Small intestine (tissue), 7 donors: ENCODE measurements at regions not wholly inside any gene's neighbourhood (a gene's known extent, or its start where the extent isn't known, plus 50 kb on each side); places are given as distances from the start of the nearest gene placed in this dataset.

Experiments used
- DNase-seq, 2 donors: peaks; one replicate each; pipeline versions ENCODE4 v3.0.0 to v3.0.0-alpha.2; 2013
- FAIRE-seq: peaks from 2 replicates; lab custom pipeline; 2012; peaks lifted over from hg19 to GRCh38; lab: Jason Lieb, UNC
- H3K27ac ChIP-seq, 3 donors: one replicate each; pipeline ENCODE4 v1.5.1; 2013; ENCODE audit warnings: low read length in 2 of 3, mild to moderate bottlenecking in 2 of 3, control low read depth in 1 of 3, inconsistent platforms in 1 of 3, low read depth in 1 of 3, moderate library complexity in 1 of 3
- H3K27me3 ChIP-seq, 3 donors: one replicate each; pipeline ENCODE4 v1.6.1; 2013; ENCODE audit warnings: low read length in 3 of 3, inconsistent platforms in 1 of 3; ENCODE audit not compliant: control insufficient read depth in 3 of 3, insufficient read depth in 3 of 3
- H3K36me3 ChIP-seq, 3 donors: one replicate each; pipeline ENCODE4 v1.6.1; 2013; ENCODE audit warnings: low read length in 3 of 3, inconsistent platforms in 1 of 3, low read depth in 1 of 3, mild to moderate bottlenecking in 1 of 3, moderate library complexity in 1 of 3; ENCODE audit not compliant: control insufficient read depth in 3 of 3, insufficient read depth in 2 of 3
- H3K4me1 ChIP-seq, 3 donors: one replicate each; pipeline ENCODE4 v1.6.1; 2013; ENCODE audit warnings: low read length in 2 of 3, inconsistent platforms in 1 of 3, low read depth in 1 of 3, mild to moderate bottlenecking in 1 of 3, moderate library complexity in 1 of 3; ENCODE audit not compliant: control insufficient read depth in 3 of 3, insufficient read depth in 2 of 3
- H3K4me3 ChIP-seq, 3 donors: one replicate each; pipeline ENCODE4 v1.5.1; 2013; ENCODE audit warnings: low read length in 3 of 3, control low read depth in 1 of 3, inconsistent platforms in 1 of 3, low read depth in 1 of 3, mild to moderate bottlenecking in 1 of 3, moderate library complexity in 1 of 3
- H3K9me3 ChIP-seq, 2 donors: one replicate each; pipeline ENCODE4 v1.6.1; 2013; ENCODE audit warnings: low read depth in 1 of 2, low read length in 1 of 2; ENCODE audit not compliant: control insufficient read depth in 2 of 2, insufficient read depth in 1 of 2
- WGBS, 3 donors: extraction: QIAGEN DNeasy Blood & Tissue Kit; methylation state at CpG; one replicate each; pipeline ENCODE4 v1.1.7; 2013; 5-methylcytosine and 5-hydroxymethylcytosine counted together
- donor health status: healthy with polysubstance abuse.
- donor health status: control.
- donor health status: control.
- donor health status: Bipolar disorder and iron deficiency.
- donor health status: healthy.

- no peaks in the 10 kb centered on the region for H3K27me3 ChIP-seq
- H3K4me3 ChIP-seq = no peak overlapping the region
- H3K36me3 ChIP-seq = no peaks in the 10 kb centered on the region
- 34 to 54% (median 38%) methylated on average over 1 of the region's 1 CpG for WGBS, 3 donors
- no peaks in the 10 kb centered on the region for H3K4me1 ChIP-seq
- FAIRE-seq = no peak
- no peaks in the 10 kb centered on the region for H3K9me3 ChIP-seq
- H3K27ac ChIP-seq = no peak overlapping the region
- DNase-seq = no peak
These were observed 236.6 kb downstream of the ZIC1 start for GRCh38 chr3:147645761-147646160.

- no peak overlapping the region for H3K27ac ChIP-seq
- H3K4me3 ChIP-seq = no peak overlapping the region
- H3K4me1 ChIP-seq = no peaks in the 10 kb centered on the region
- FAIRE-seq (no peak), DNase-seq (no peak)
- H3K36me3 ChIP-seq = no peaks in the 10 kb centered on the region
- no peaks in the 10 kb centered on the region for H3K9me3 ChIP-seq
- WGBS, 3 donors = 87 to 94% (median 88%) methylated on average over 3 of the region's 3 CpGs
- no peaks in the 10 kb centered on the region for H3K27me3 ChIP-seq
These were observed 240.3 kb downstream of the ZIC1 start for GRCh38 chr3:147649475-147649874.

GRCh38 chr3:147651107-147651778, 242.1 kb downstream of the ZIC1 start:
- FAIRE-seq (no peak), DNase-seq (no peak)
- H3K27ac ChIP-seq = no peak overlapping the region
- H3K4me1 ChIP-seq = no peaks in the 10 kb centered on the region
- H3K27me3 ChIP-seq = no peaks in the 10 kb centered on the region
- H3K9me3 ChIP-seq = no peaks in the 10 kb centered on the region
- H3K4me3 ChIP-seq = no peak overlapping the region
- WGBS, 3 donors = 51 to 69% (median 59%) methylated on average over 3 of the region's 3 CpGs
- no peaks in the 10 kb centered on the region for H3K36me3 ChIP-seq

GRCh38 chr3:147652651-147653366, 243.6 kb downstream of the ZIC1 start:
- Histone ChIP-seq H3K4me1 (no peaks in the 10 kb centered on the region), H3K9me3 (no peaks in the 10 kb centered on the region), H3K36me3 (no peaks in the 10 kb centered on the region), H3K27me3 (no peaks in the 10 kb centered on the region), H3K4me3 (no peak overlapping the region), H3K27ac (no peak overlapping the region)
- DNase-seq (no peak), FAIRE-seq (no peak)
- WGBS, 3 donors = 59 to 71% (median 63%) methylated on average over 3 of the region's 3 CpGs

GRCh38 chr3:147653367-147653923, 244.3 kb downstream of the ZIC1 start:
- Histone ChIP-seq H3K27ac (no peak overlapping the region), H3K36me3 (no peaks in the 10 kb centered on the region)

GRCh38 chr3:147654827-147655226, 245.7 kb downstream of the ZIC1 start:
- Histone ChIP-seq H3K36me3 (no peaks in the 10 kb centered on the region), H3K9me3 (no peaks in the 10 kb centered on the region), H3K4me1 (no peaks in the 10 kb centered on the region), H3K4me3 (no peak overlapping the region), H3K27me3 (no peaks in the 10 kb centered on the region), H3K27ac (no peak overlapping the region)
- WGBS, 3 donors = 68 to 72% (median 72%) methylated on average over 3 of the region's 3 CpGs
- FAIRE-seq (no peak), DNase-seq (no peak)

More at GRCh38 chr3:147653367-147653923, 244.3 kb downstream of the ZIC1 start:
- Histone ChIP-seq H3K4me3 (no peak overlapping the region), H3K4me1 (no peaks in the 10 kb centered on the region), H3K9me3 (no peaks in the 10 kb centered on the region), H3K27me3 (no peaks in the 10 kb centered on the region)
- 61 to 91% (median 64%) methylated on average over 1 of the region's 1 CpG for WGBS, 3 donors
- DNase-seq = no peak
- no peak for FAIRE-seq

- Histone ChIP-seq H3K27me3 (no peaks in the 10 kb centered on the region), H3K4me1 (no peaks in the 10 kb centered on the region), H3K4me3 (no peak overlapping the region), H3K9me3 (no peaks in the 10 kb centered on the region), H3K27ac (no peak overlapping the region), H3K36me3 (no peaks in the 10 kb centered on the region)
- DNase-seq (no peak), FAIRE-seq (no peak)
- 61 to 72% (median 68%) methylated on average over 2 of the region's 2 CpGs for WGBS, 3 donors
These were observed 246.1 kb downstream of the ZIC1 start for GRCh38 chr3:147655236-147655635.

- Histone ChIP-seq H3K4me3 (no peak overlapping the region), H3K36me3 (no peaks in the 10 kb centered on the region), H3K9me3 (no peaks in the 10 kb centered on the region), H3K27ac (no peak overlapping the region), H3K27me3 (no peaks in the 10 kb centered on the region), H3K4me1 (no peaks in the 10 kb centered on the region)
- no peak for FAIRE-seq
- no peak for DNase-seq
- 58 to 65% (median 65%) methylated on average over 2 of the region's 2 CpGs for WGBS, 3 donors
These were observed 246.9 kb downstream of the ZIC1 start for GRCh38 chr3:147656023-147656422.
